ENCODE measurements at regions not wholly inside any gene's neighbourhood (a gene's known extent, or its start where the extent isn't known, plus 50 kb on each side); places are given as distances from the start of the nearest gene placed in this dataset.
"Not testable (repeated sequence)": the region's sequence is repeated elsewhere in the genome, so short reads cannot be mapped to it uniquely, and the experiment has no call there.

DNA sequence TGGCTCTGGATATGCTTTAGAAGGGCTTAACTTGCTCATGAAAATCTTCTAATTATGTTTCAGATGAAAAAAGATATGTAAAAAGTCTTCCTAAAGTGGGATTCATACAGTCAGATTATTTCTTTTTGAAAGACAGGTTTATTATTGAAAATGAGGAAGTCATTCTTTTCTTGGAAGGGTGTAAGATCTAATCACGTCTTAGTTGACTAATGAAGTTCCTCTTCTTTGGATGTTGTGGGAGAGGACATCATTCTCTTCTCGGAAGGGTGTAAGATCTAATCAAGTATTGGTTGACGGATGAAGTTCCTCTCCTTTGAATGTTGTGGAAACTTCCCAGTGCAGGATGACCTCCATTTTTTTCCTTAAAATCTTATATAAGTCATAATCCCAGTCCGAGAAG, 74.9 kb downstream of the ALG10 start:
- no peak for DNase-seq

DNA sequence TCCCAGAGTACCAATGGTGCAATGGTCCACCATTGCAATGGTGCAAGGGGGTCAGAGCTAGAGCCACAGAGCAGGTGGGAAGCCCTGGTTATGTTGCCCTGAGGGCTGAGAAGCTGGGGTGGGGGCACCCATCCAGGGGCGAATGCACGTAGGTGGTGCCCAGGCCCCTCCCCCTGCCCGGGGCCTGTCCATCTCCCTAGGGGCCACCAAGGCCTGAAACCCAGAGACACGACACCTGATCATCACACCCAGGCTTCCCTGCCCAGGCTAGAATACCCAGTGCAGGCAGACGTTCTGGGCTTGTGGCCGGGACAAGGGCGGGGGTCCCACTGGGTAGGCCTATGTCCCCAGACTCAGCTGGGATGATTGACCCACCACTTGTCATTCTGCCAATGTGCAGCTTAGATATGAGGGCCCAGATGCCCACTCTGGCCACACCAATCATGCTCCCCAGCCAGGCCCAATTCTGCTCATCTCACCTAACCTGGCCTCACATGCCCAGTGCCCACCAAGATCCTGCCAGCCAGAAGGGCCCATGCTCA, 83.2 kb downstream of the ALG10 start:
- DNase-seq, result no peak

DNA sequence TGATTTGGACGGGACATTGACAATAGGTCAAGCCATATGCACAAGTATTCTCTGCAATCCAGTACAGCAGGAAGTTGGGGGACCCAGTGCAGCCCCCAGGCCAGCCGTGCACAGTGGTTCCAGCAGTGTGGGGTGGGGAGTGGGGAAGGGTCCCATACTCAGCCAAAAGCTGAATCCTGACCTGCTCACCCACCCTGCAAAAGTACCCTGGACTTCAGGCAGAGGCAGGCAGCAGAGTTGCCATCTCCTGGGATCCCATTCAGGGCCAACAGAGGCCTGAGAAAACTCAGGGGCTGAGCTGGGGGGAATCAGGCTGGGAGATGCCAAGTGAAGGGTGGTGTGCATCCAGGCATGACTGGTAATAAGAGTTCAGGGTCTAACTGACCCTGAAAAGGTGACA, 83.9 kb downstream of the ALG10 start:
- DNase-seq, result no peak

DNA sequence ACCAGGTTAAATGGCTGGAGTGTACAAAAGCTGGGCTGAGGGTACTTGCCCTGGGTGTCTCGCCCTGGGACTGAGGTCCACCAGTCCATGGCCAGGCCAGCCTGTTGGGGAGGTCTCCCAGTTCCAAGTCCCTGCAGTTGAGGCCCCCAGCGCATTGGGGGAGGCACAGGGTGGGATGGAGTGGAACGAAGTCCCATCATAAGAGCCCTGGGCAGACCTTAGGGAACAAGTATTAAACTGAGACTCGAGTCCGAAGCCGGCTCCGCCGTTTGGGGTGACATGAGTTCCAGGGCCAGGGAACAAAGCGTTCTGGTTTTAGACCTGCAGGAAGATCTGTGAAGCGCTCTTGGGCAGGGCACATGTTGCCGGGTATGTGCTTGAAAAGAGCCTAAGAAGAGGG, 84.7 kb downstream of the ALG10 start:
- no peak for DNase-seq

DNA sequence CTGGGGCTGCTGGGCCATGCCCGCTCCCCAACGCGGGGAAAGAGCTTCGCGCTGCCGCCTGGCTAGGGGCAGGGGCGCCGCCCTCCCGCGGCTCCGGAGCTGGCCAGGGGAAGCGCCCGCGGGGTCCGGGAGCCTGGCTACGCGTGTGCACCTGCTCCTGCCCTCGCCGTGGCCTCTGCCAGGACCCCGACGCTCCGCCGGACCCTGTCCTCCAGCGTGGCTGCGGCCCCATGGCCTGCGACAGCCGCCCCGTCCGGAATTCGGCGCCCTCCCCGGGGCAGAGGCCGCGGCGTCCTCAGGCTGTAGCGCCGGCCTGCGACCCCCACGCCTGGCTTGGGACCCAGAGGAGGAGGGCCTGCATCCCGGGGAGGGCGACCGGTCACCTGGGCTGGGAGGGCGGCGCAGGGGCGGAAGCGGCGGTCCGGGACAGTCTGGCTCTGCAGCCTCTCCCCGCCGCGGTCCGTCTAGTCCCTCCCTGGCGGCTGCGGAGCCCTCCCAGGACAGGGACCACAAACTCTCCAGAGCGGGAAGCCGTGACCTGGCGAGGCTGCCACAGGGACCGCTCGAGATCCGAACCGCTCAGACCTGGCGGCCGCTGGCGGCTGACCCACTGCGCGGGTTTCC, 85.6 kb downstream of the ALG10 start:
- no peak for DNase-seq

DNA sequence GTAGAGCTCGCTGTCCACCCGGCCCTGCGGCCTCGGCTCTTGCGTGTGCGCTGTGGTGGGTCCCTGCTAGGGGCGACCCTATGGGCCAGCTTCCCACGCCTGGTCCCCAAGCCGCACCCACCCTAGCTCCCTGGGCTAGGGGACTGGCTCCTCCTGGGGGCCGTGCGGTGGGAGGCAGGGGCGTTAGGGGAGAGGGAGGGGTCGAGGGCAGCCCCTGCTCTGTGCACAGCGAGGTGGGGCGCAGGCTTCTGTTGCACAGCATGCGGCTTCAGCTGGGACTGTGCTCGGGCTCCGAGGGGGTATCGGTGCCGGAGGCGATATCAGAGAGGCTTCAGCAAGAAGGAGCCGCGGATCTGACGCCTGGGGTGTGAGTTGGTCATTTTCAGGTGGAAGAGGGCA, 86.1 kb downstream of the ALG10 start:
- DNase-seq, result no peak

DNA sequence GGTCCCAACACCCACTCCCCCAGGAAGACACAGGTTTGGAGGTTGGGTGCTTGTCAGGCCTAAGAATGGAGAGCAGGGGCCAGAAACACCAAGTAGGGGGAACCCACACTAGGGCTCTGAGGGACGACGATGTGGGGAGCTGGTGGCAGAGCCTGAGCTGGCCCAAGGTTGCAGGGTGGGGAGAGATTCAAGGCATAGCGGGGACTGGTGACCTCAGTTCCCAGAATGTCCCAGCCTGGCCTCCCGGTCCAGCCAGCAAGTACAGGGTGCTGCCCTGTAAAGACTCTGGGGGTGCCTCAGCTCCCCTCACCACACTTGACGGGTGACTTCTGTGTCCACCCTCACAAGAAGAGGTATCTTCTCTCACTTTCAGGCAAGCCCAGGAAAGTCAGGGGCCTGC, 86.7 kb downstream of the ALG10 start:
- DNase-seq, result no peak

DNA sequence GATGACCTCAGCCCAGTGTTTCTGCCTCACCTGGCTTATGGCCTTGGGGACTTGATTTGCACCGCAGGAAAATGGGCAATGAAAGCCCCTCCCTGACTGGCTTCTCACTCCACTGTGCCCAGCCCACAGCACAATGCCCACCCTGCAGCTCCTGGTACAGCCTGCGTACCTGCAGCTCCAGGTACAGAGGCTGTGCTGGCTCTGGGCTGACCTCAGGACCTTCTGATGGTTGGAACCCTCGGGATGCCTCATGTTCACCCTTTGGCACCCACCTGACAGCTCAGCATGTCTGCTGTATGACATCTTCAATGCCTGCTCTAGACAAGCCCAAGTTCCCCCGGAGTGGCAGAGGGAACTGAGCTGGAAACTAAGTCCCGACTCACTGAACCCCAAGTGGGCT, 87.1 kb downstream of the ALG10 start:
- no peak for DNase-seq

DNA sequence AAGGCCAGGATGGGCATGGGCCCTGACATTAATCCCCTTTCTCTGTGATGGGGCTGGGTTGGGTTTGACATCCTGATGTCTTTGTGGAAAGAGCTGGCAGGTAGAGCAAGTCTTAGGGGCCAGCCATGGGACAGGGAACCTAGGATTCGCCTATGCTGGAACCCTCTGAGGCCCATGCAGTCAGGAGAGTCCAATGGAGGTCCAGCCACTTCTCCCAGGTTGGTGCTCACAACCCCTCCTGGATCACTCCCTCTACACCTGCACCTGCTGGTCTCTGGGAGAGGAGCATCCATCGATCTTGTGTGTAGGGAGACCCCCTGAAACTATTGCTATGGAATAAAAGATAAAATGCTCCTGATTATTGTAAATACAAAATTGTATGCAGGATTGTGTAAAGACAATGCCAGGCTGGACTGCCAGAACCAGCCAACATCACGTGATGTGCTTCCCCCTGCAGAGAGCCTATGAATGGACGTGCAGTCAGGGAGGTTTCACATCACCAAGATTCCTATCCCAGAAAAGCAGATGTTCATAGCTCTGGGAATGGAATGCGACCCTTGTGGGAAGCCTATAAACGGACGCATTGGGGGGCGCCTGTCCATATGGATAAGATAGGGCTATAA, 87.7 kb downstream of the ALG10 start:
- not testable (repeated sequence) for DNase-seq

DNA sequence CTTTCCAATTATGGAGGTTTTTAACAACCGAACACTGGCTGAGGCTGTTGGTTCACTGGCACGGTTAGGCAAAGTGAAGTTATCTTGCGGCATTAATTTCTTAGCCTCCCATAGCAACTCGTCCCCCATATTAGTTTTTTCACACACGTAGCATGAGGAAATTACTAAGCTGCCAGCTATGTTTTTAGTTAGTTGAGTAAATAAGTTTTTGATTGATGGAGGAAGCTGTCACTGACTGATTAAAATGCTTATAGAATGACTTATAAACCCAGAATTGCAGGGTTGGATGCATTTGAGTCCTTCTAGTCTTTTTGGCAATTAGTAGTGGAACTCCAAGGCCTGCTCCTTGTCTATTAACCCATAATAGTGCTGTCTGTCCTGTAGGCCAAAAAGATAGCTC, 97.1 kb downstream of the ALG10 start:
- no peak for DNase-seq

DNA sequence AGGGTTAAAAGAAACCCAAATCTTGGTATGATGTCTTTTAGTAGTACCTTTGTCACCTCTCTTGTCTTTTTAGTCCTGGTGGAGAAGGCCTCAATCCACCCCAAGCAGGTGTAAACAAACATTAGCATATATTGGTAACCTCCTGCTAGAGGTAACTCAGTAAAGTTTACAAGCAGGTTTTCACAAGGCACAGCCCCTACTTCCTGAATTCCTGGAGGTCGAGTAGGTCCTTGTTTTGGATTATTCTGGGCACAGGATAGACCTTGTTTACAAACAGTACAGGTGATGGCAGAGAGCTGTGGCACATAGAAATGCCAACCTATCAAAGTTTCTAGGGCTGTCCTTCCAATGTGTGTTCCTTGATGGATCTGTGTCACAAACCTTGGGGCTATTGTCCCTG, 99.1 kb downstream of the ALG10 start:
- no peak for DNase-seq

DNA sequence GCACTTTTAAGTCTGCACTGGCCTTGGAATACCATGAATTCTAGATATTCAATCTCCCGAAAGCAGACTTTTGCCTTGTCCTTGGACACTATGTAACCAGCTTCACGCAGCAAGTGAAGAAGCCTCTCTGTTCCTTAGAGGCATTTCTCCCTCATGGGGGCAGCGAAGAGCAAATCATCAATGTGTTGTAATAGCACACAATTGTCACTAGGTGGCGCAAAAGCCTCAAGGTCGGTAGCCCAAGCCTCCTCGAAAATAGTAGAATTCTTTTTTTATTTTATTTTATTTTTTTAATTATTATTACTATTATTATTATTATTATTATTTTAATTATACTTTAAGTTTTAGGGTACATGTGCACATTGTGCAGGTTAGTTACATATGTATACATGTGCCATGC, 100.8 kb downstream of the ALG10 start:
- peak; percentile 17 for DNase-seq

DNA sequence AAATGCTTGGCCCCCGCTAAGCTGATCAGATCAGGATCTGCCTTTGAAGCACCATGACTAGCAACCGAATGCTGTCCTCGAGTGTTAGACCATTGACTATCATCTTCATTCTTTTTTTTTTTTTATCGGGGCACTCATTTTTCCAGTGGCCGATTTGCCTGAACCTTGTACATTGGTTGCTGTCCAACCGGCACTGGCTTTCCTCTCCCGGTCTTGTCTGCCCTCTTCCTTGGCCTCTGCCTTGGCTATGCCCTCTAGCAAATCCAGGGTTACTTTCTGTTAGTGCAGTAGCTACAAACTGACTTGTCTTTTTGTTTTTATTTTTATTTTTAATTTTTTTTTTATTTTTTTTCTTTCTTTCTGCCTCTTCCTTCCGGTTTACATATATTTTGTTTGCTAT, 102.3 kb downstream of the ALG10 start:
- DNase-seq, result no peak

DNA sequence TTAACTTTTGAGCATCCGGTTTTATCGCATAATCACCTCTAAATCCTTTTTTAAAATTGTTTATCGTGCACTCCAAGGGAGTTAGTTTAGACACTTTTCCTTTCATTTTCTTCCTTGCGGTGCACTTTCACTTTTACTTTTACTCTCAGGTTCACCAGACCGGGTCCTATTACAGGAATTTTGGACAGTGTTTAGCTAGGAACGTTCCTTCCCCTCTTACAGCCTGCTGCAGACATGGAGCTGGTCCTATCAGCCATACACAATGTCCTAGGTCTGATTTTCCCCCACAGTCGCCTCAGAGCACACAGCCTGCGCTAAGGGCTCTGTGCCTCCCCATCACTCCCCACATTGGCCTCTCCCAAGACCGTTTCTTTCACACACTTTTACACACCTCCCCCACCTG, 103.9 kb downstream of the ALG10 start:
- DNase-seq, result peak; percentile 2

DNA sequence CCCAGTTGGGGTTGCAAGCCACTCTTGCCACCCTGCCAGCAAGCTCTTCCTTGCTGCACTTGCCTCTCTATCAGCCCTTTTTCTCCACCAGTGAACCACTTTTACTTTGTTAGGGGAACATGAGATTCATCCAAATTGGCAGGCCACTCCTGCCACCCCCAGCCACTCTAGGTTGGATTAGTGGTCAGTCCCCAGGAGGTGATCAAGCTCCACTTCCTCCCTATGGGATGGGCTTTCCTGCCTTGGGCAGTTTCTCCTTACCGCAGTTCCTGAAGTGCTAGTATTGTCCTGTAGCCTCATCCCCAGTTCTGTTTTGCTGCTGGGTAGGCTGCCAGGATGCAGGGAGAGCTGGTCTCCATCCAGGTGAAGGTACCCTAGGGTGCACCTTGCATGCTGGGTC, 104.5 kb downstream of the ALG10 start:
- DNase-seq, result no peak

DNA sequence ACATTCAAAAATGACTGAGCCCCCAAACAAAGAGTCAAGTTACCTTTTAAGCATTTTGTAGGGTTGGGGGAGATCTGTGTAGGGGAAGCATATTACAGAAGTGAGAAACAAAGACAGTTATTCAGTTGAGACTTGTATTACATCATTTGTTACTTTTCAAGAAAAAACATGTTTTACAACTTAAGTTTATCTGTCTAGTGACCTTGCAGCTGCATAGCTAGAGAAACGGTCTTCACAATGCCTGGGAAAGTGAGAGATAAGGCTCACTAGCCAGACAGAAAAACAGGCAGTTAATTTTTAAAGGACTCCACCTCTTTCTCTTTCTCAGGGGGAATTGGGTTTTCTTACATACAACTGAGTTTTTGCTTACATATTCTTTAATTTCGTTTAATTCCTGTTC, 105.1 kb downstream of the ALG10 start:
- not testable (repeated sequence) for DNase-seq

DNA sequence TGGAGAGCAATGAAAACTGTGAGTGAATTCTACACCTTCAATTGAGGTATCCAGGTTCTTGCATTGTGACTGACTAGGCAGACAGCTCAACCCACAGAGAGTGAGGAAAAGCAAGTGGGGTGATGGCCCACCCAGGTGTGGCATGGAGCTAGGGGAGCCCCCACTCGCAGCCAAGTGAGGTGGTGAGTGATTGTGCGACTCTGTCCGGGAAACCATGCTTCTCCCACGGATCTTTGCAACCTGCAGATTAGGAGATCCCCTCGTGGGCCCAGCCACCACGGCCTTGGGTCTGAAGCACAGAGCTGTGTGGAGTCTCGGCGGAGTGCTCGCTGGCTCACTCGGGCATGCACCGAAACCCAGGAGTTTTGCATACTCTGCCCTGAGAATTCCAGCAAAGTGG, 120.1 kb downstream of the ALG10 start:
- no peak for DNase-seq

DNA sequence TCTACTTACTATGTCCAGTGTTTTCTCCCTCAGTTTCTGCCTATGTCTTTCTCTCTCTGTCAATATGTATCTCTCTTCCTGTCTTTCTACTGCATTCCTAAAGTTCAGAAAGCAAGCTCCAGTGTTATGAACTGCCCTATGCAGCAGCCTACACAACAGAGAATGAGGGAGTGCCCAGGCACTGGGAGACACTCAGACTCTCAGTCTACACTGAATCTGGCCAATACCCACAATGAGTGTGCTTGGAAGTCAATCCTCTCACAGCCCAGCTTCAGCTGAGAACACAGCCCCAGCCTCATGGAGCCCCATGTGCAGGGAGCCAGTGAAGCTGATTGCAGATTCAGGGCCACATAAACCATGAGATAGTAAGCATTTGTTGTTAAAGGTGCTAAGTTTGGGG, 128.7 kb downstream of the ALG10 start:
- DNase-seq, result no peak

DNA sequence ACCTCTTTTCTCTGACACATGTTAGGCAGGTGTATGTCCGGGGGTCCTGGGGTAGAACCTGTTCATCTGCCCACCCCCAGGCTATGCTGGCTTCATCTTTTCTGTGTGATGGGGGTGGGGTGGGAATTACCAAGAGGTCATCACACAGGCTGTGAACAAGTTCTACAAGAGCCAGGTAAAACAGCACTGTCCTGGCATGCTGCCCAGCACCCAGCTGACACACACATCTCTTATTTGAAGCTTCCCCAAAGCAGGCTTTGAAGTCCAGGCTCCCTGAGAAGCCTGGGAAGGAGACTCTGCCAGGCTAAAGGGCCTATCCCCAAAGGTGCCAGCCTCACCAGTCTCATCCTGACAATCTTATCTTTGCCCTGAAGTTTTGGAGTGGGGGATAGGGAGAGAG, 141.1 kb downstream of the ALG10 start:
- DNase-seq, result no peak

DNA sequence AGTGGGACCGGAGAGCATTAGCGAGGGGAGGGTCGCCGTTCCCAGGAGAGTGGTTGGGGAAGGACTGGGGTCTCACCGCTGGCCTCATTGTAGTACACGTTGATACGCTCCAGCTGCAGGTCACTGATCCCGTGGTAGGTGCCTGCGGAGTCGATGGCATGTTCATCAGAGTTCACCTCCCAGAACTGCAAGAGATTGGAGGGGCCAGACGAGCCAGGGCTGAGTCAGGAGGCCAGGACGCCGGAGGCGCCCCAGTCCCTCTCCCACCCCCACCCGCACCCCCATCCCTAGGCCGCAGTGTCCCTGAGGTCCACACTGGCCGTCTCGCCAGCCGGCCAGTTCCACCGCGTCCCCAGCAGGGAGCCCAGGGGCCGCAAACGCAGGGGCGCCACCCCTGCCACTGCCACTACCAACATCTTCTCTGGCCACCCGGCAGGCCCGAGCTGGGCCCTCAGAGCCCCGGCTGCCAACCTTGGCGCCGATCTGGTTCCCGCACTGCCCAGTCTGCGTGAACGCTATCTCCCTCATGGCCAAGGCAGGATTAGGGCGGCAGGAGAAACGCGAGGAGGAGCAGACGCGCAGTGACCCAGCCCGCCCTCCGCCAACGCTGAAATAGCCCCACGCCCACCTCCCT, 144.2 kb downstream of the ALG10 start:
- DNase-seq, result no peak

DNA sequence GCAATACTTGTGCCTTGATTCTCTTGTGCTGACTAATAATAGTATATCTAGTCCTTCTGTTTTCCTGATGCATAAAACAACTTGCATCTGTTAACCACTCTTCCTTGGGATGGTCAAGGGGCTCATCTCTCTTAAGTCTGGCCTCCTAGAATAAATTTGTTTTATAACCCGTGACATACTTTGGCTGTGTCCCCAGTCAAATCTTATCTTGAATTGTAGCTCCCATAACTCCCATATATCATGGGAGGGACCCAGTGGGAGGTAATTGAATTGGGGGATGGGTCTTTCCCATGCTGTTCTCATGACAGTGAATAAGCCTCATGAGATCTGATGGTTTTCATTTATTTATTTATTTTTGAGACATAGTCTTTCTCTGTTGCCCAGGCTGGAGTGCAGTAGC, 146.2 kb downstream of the ALG10 start:
- not testable (repeated sequence) for DNase-seq

DNA sequence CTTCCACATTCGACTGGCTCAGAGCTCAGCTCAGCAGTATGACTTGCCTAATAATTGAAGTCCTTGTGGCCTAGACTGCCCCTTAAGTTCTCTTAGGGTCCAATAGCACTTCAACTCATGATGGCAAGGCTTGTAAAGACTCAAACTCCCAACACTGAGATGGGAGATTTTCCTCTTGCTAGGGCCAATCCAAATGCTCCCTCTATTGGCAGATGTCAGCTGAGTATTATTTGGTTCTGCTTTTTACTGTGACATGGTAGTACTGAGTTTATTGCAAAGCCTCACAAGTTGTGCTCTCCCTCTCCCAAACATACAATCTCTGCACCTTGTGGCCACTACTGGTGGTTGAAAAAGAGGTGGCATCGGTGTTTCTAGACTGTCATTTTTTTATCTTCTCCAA, 164.2 kb downstream of the ALG10 start:
- DNase-seq, result no peak

DNA sequence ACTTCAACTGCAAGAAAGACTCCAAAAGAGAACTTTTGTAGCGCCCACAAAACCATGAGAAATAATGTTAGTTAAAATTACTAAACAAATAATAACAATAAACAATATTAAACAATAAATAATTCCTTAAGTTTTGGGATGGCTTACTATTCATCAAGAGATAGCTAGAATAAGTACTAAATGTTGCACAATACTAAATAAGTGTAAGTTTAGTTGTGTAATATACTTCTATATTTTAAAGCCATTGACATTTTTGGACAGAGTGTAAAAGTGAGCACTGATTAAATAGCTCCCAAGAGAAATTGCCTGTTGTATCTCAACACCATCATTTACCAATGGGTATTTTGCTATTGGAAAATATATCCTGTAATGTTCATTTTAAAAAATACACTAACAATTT, 166.7 kb downstream of the ALG10 start:
- no peak for DNase-seq

DNA sequence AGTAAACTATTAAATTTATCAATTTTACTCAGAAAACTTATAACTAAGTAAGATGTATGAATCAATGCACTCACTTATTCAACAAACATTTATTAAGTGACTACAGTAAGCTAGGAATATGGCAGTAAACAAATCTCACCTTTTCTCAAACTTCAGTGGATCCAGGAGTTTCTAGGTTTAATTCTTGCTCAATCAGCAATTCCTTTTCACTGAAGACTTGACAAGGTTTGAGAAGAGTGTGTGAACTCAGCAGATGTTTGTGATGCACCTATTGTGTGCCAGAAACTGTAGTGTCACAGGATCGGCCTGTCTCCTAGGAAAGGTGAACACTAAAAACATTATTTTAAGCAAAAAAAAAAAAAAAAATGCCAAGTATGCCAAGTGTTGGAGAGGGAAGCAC, 167.8 kb downstream of the ALG10 start:
- no peak for DNase-seq

DNA sequence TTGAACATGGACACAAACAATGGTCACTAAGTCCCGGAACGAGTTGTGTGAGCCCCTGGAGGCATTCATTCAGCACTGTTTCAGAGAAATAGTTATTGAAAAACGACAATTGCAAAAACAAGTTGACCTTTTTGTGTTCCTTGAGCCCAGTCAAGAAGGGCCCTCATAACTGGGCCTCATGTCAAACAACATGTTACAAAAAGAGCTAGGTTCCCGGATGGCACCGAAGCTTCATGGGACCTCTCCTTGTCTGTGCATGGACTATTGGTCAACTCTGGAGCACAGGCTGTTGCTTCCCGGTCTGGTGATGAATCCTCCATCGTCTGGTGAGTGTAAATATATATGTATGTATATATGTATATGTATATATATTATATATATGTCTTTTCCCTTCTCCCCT, 176.6 kb downstream of the ALG10 start:
- DNase-seq, result no peak
